ENCODE measurements at regions not wholly inside any gene's neighbourhood (a gene's known extent, or its start where the extent isn't known, plus 50 kb on each side); places are given as distances from the start of the nearest gene placed in this dataset.
A peak's percentile ranks its signal among the peaks of the same experiment; 100 is the strongest.

- Histone ChIP-seq H3K36me3 (ENCODE audit: insufficient read depth, low read length) (no peaks in the 10 kb centered on the region), H3K4me3 (ENCODE audit: low read depth in 1 of 2, low read length in 2 of 2) (no peak overlapping the region), H2AFZ (ENCODE audit: low read depth, low read length) (no peak overlapping the region), H3K9me3 (ENCODE audit: insufficient read depth, low read length, severe bottlenecking) (no peaks in the 10 kb centered on the region), H3K4me1 (ENCODE audit: insufficient read depth, low read length) (no peaks in the 10 kb centered on the region), H3K4me2 (ENCODE audit: insufficient read depth, low read length) (no peak overlapping the region), H3K9ac (ENCODE audit: low read depth, low read length) (no peak overlapping the region), H4K20me1 (ENCODE audit: insufficient read depth, low read length) (no peaks in the 10 kb centered on the region), H3K79me2 (ENCODE audit: insufficient read depth, low read length) (no peaks in the 10 kb centered on the region), H3K27ac (ENCODE audit: low read length) (no peak overlapping the region), H3K27me3 (ENCODE audit: insufficient read depth, low read length, poor library complexity) (no peaks in the 10 kb centered on the region)
- DNase-seq (no peak), ATAC-seq (ENCODE audit: insufficient read depth, low read depth) (peak; percentile 29; the same call in 1 of the 3 replicates)
- no peak for TF ChIP-seq CTCF (IDR thresholded peaks at IDR 0.05; ENCODE audit: borderline replicate concordance, extremely low read depth, low read length, poor library complexity, severe bottlenecking)
- TF ChIP-seq EZH2 (IDR thresholded peaks at IDR 0.05; ENCODE audit: borderline replicate concordance, low read depth, low read length, severe bottlenecking), result no peak
Observed at GRCh38 chr4:110854021-110854678, 231.3 kb upstream of the PITX2 start.

GRCh38 chr4:110860125-110860524, 237.2 kb upstream of the PITX2 start:
- no peak overlapping the region for H2AFZ ChIP-seq (ENCODE audit: low read depth, low read length)
- H3K4me2 ChIP-seq (ENCODE audit: insufficient read depth, low read length), result no peak overlapping the region
- no peaks in the 10 kb centered on the region for H3K79me2 ChIP-seq (ENCODE audit: insufficient read depth, low read length)
- H4K20me1 ChIP-seq (ENCODE audit: insufficient read depth, low read length), result no peaks in the 10 kb centered on the region
- no peak overlapping the region for H3K4me3 ChIP-seq (ENCODE audit: low read depth in 1 of 2, low read length in 2 of 2)
- ATAC-seq (ENCODE audit: insufficient read depth, low read depth) (no peak), DNase-seq (no peak)
- no peak for TF ChIP-seq EZH2 (IDR thresholded peaks at IDR 0.05; ENCODE audit: borderline replicate concordance, low read depth, low read length, severe bottlenecking)
- TF ChIP-seq CTCF (IDR thresholded peaks at IDR 0.05; ENCODE audit: borderline replicate concordance, extremely low read depth, low read length, poor library complexity, severe bottlenecking), result no peak
- H3K27ac ChIP-seq (ENCODE audit: low read length), result no peak overlapping the region
- no peak overlapping the region for H3K9ac ChIP-seq (ENCODE audit: low read depth, low read length)
- H3K4me1 ChIP-seq (ENCODE audit: insufficient read depth, low read length), result no peaks in the 10 kb centered on the region
- no peaks in the 10 kb centered on the region for H3K27me3 ChIP-seq (ENCODE audit: insufficient read depth, low read length, poor library complexity)
- H3K36me3 ChIP-seq (ENCODE audit: insufficient read depth, low read length), result no peaks in the 10 kb centered on the region
- no peaks in the 10 kb centered on the region for H3K9me3 ChIP-seq (ENCODE audit: insufficient read depth, low read length, severe bottlenecking)

GRCh38 chr4:110860901-110861300, 238.0 kb upstream of the PITX2 start:
- no peaks in the 10 kb centered on the region for H3K4me1 ChIP-seq (ENCODE audit: insufficient read depth, low read length)
- TF ChIP-seq CTCF (IDR thresholded peaks at IDR 0.05; ENCODE audit: borderline replicate concordance, extremely low read depth, low read length, poor library complexity, severe bottlenecking), result no peak
- no peak for TF ChIP-seq EZH2 (IDR thresholded peaks at IDR 0.05; ENCODE audit: borderline replicate concordance, low read depth, low read length, severe bottlenecking)
- ATAC-seq (ENCODE audit: insufficient read depth, low read depth), result no peak

More at GRCh38 chr4:110860901-110861300, 238.0 kb upstream of the PITX2 start:
- no peaks in the 10 kb centered on the region for H3K9me3 ChIP-seq (ENCODE audit: insufficient read depth, low read length, severe bottlenecking)
- DNase-seq, result no peak
- no peak overlapping the region for H3K4me3 ChIP-seq (ENCODE audit: low read depth in 1 of 2, low read length in 2 of 2)
- no peak overlapping the region for H3K27ac ChIP-seq (ENCODE audit: low read length)
- H3K27me3 ChIP-seq (ENCODE audit: insufficient read depth, low read length, poor library complexity), result no peaks in the 10 kb centered on the region
- no peak overlapping the region for H3K4me2 ChIP-seq (ENCODE audit: insufficient read depth, low read length)
- H3K9ac ChIP-seq (ENCODE audit: low read depth, low read length), result no peak overlapping the region
- no peaks in the 10 kb centered on the region for H3K36me3 ChIP-seq (ENCODE audit: insufficient read depth, low read length)
- H3K79me2 ChIP-seq (ENCODE audit: insufficient read depth, low read length), result no peaks in the 10 kb centered on the region
- H4K20me1 ChIP-seq (ENCODE audit: insufficient read depth, low read length), result no peaks in the 10 kb centered on the region
- no peak overlapping the region for H2AFZ ChIP-seq (ENCODE audit: low read depth, low read length)

All from DND-41 (cell line).